ENCODE measurements at regions not wholly inside any gene's neighbourhood (a gene's known extent, or its start where the extent isn't known, plus 50 kb on each side); places are given as distances from the start of the nearest gene placed in this dataset.

- Histone ChIP-seq H2AFZ (ENCODE audit: low read length) (no peak overlapping the region), H3K9ac (ENCODE audit: low read depth, low read length, poor library complexity) (no peak overlapping the region), H2BK12ac (ENCODE audit: low read length) (no peak overlapping the region), H3K4me1 (ENCODE audit: control insufficient read depth in 2 of 2, insufficient read depth in 1 of 2, low read depth in 1 of 2, low read length in 2 of 2) (no peaks in the 10 kb centered on the region), H3K23ac (ENCODE audit: low read depth, low read length, poor library complexity) (no peak overlapping the region), H2BK5ac (ENCODE audit: low read length) (no peak overlapping the region), H2BK15ac (ENCODE audit: low read length) (no peak overlapping the region), H3K9me3 (replicated peaks in 1 of 2; ENCODE audit: control insufficient read depth in 2 of 2, insufficient read depth in 1 of 2, low read depth in 1 of 2, low read length in 2 of 2) (no peaks in the 10 kb centered on the region), H4K8ac (ENCODE audit: low read depth, low read length) (no peak overlapping the region), H2BK120ac (ENCODE audit: low read depth, low read length) (no peak overlapping the region), H3K79me1 (ENCODE audit: low read depth, low read length) (no peaks in the 10 kb centered on the region), H3K4me2 (ENCODE audit: insufficient read depth, low read length, poor library complexity, severe bottlenecking) (no peak overlapping the region), H3K18ac (ENCODE audit: low read length) (no peak overlapping the region), H4K91ac (ENCODE audit: low read depth, low read length, poor library complexity) (no peak overlapping the region), H3K4me3 (ENCODE audit: low read length in 2 of 2) (no peak overlapping the region), H3K36me3 (replicated peaks in 1 of 2; ENCODE audit: control insufficient read depth in 2 of 2, insufficient read depth in 2 of 2, low read length in 2 of 2) (no peaks in the 10 kb centered on the region), H2AK5ac (ENCODE audit: low read depth, low read length) (no peak overlapping the region), H3K4ac (ENCODE audit: low read length) (no peak overlapping the region), H3K27ac (replicated peaks; ENCODE audit: low read length) (no peak overlapping the region), H3K14ac (ENCODE audit: low read length) (no peak overlapping the region), H3K27me3 (ENCODE audit: control insufficient read depth in 3 of 3, insufficient read depth in 3 of 3, low read depth in 1 of 3, low read length in 3 of 3) (no peaks in the 10 kb centered on the region)
- DNase-seq (ENCODE audit: low spot score) = no peak
- WGBS, 2 donors (ENCODE audit: extremely low coverage in 2 of 2, insufficient read length in 2 of 2, insufficient replicate concordance in 1 of 2) = no CpG with 5 or more reads among the region's 2 CpGs
These were observed 1432.4 kb upstream of the ATXN8OS start for GRCh38 chr13:68675209-68675608.

- no peak overlapping the region for H4K8ac ChIP-seq (ENCODE audit: low read depth, low read length)
- no peaks in the 10 kb centered on the region for H3K27me3 ChIP-seq (ENCODE audit: control insufficient read depth in 3 of 3, insufficient read depth in 3 of 3, low read depth in 1 of 3, low read length in 3 of 3)
- H2AFZ ChIP-seq (ENCODE audit: low read length) = no peak overlapping the region
- no peak overlapping the region for H3K27ac ChIP-seq (replicated peaks; ENCODE audit: low read length)
- H3K79me1 ChIP-seq (ENCODE audit: low read depth, low read length) = no peaks in the 10 kb centered on the region
- no peak overlapping the region for H3K23ac ChIP-seq (ENCODE audit: low read depth, low read length, poor library complexity)
- H2AK5ac ChIP-seq (ENCODE audit: low read depth, low read length) = no peak overlapping the region
- H3K4me3 ChIP-seq (ENCODE audit: low read length in 2 of 2) = no peak overlapping the region
- no peak overlapping the region for H3K14ac ChIP-seq (ENCODE audit: low read length)
- no peak for DNase-seq (ENCODE audit: low spot score)
- H4K91ac ChIP-seq (ENCODE audit: low read depth, low read length, poor library complexity) = no peak overlapping the region
- H3K4ac ChIP-seq (ENCODE audit: low read length) = no peak overlapping the region
- H2BK120ac ChIP-seq (ENCODE audit: low read depth, low read length) = no peak overlapping the region
- H2BK5ac ChIP-seq (ENCODE audit: low read length) = no peak overlapping the region
- H2BK15ac ChIP-seq (ENCODE audit: low read length) = no peak overlapping the region
- H3K18ac ChIP-seq (ENCODE audit: low read length) = no peak overlapping the region
- no peaks in the 10 kb centered on the region for H3K36me3 ChIP-seq (replicated peaks in 1 of 2; ENCODE audit: control insufficient read depth in 2 of 2, insufficient read depth in 2 of 2, low read length in 2 of 2)
- no peak overlapping the region for H3K9ac ChIP-seq (ENCODE audit: low read depth, low read length, poor library complexity)
- H2BK12ac ChIP-seq (ENCODE audit: low read length) = no peak overlapping the region
- no peak overlapping the region for H3K4me2 ChIP-seq (ENCODE audit: insufficient read depth, low read length, poor library complexity, severe bottlenecking)
- no CpG with 5 or more reads among the region's 3 CpGs for WGBS, 2 donors (ENCODE audit: extremely low coverage in 2 of 2, insufficient read length in 2 of 2, insufficient replicate concordance in 1 of 2)
- peaks cover 0 to 5% of the 10 kb centered on the region in 2 donors for H3K4me1 ChIP-seq (ENCODE audit: control insufficient read depth in 2 of 2, insufficient read depth in 1 of 2, low read depth in 1 of 2, low read length in 2 of 2)
- no peaks in the 10 kb centered on the region for H3K9me3 ChIP-seq (replicated peaks in 1 of 2; ENCODE audit: control insufficient read depth in 2 of 2, insufficient read depth in 1 of 2, low read depth in 1 of 2, low read length in 2 of 2)
These were observed 1437.7 kb upstream of the PCDH9 start for GRCh38 chr13:68667863-68668262.

- H3K36me3 ChIP-seq (replicated peaks in 1 of 2; ENCODE audit: control insufficient read depth in 2 of 2, insufficient read depth in 2 of 2, low read length in 2 of 2) = no peaks in the 10 kb centered on the region
- H3K4me3 ChIP-seq (ENCODE audit: low read length in 2 of 2) = no peak overlapping the region
- no CpG with 5 or more reads among the region's 9 CpGs for WGBS, 2 donors (ENCODE audit: extremely low coverage in 2 of 2, insufficient read length in 2 of 2, insufficient replicate concordance in 1 of 2)
- H3K27me3 ChIP-seq (ENCODE audit: control insufficient read depth in 3 of 3, insufficient read depth in 3 of 3, low read depth in 1 of 3, low read length in 3 of 3) = no peaks in the 10 kb centered on the region
- H3K4me1 ChIP-seq (ENCODE audit: control insufficient read depth in 2 of 2, insufficient read depth in 1 of 2, low read depth in 1 of 2, low read length in 2 of 2) = peaks cover 0 to 5% of the 10 kb centered on the region in 2 donors
- no peak overlapping the region for H3K18ac ChIP-seq (ENCODE audit: low read length)
- no peak overlapping the region for H4K91ac ChIP-seq (ENCODE audit: low read depth, low read length, poor library complexity)
- H2BK5ac ChIP-seq (ENCODE audit: low read length) = no peak overlapping the region
- H2AFZ ChIP-seq (ENCODE audit: low read length) = no peak overlapping the region
- no peak overlapping the region for H3K9ac ChIP-seq (ENCODE audit: low read depth, low read length, poor library complexity)
- no peak overlapping the region for H3K4ac ChIP-seq (ENCODE audit: low read length)
- no peak overlapping the region for H2BK120ac ChIP-seq (ENCODE audit: low read depth, low read length)
- no peak overlapping the region for H2BK15ac ChIP-seq (ENCODE audit: low read length)
- H3K4me2 ChIP-seq (ENCODE audit: insufficient read depth, low read length, poor library complexity, severe bottlenecking) = no peak overlapping the region
- H3K27ac ChIP-seq (replicated peaks; ENCODE audit: low read length) = no peak overlapping the region
- H3K79me1 ChIP-seq (ENCODE audit: low read depth, low read length) = no peaks in the 10 kb centered on the region
- no peak overlapping the region for H2BK12ac ChIP-seq (ENCODE audit: low read length)
- H3K23ac ChIP-seq (ENCODE audit: low read depth, low read length, poor library complexity) = no peak overlapping the region
- H3K9me3 ChIP-seq (replicated peaks in 1 of 2; ENCODE audit: control insufficient read depth in 2 of 2, insufficient read depth in 1 of 2, low read depth in 1 of 2, low read length in 2 of 2) = no peaks in the 10 kb centered on the region
- no peak overlapping the region for H4K8ac ChIP-seq (ENCODE audit: low read depth, low read length)
- H3K14ac ChIP-seq (ENCODE audit: low read length) = no peak overlapping the region
- H2AK5ac ChIP-seq (ENCODE audit: low read depth, low read length) = no peak overlapping the region
- DNase-seq (ENCODE audit: low spot score) = no peak
These were observed 1436.8 kb upstream of the PCDH9 start for GRCh38 chr13:68666774-68667397.

GRCh38 chr13:68645814-68646213 lies 1415.7 kb upstream of the PCDH9 start:
- no peak overlapping the region for H3K27ac ChIP-seq (replicated peaks; ENCODE audit: low read length)
- no peak overlapping the region for H3K4me2 ChIP-seq (ENCODE audit: insufficient read depth, low read length, poor library complexity, severe bottlenecking)
- H3K23ac ChIP-seq (ENCODE audit: low read depth, low read length, poor library complexity) = no peak overlapping the region
- no peak overlapping the region for H3K18ac ChIP-seq (ENCODE audit: low read length)
- no peak overlapping the region for H3K14ac ChIP-seq (ENCODE audit: low read length)
- no peak overlapping the region for H2BK15ac ChIP-seq (ENCODE audit: low read length)
- H3K27me3 ChIP-seq (ENCODE audit: control insufficient read depth in 3 of 3, insufficient read depth in 3 of 3, low read depth in 1 of 3, low read length in 3 of 3) = no peaks in the 10 kb centered on the region
- no peak overlapping the region for H2BK12ac ChIP-seq (ENCODE audit: low read length)
- no peak overlapping the region for H3K4me3 ChIP-seq (ENCODE audit: low read length in 2 of 2)
- DNase-seq (ENCODE audit: low spot score) = no peak
- no peak overlapping the region for H2BK5ac ChIP-seq (ENCODE audit: low read length)
- no peaks in the 10 kb centered on the region for H3K36me3 ChIP-seq (replicated peaks in 1 of 2; ENCODE audit: control insufficient read depth in 2 of 2, insufficient read depth in 2 of 2, low read length in 2 of 2)
- H2AK5ac ChIP-seq (ENCODE audit: low read depth, low read length) = no peak overlapping the region
- H3K79me1 ChIP-seq (ENCODE audit: low read depth, low read length) = no peaks in the 10 kb centered on the region
- no peak overlapping the region for H2BK120ac ChIP-seq (ENCODE audit: low read depth, low read length)
- no peak overlapping the region for H3K9ac ChIP-seq (ENCODE audit: low read depth, low read length, poor library complexity)
- no peaks in the 10 kb centered on the region for H3K9me3 ChIP-seq (replicated peaks in 1 of 2; ENCODE audit: control insufficient read depth in 2 of 2, insufficient read depth in 1 of 2, low read depth in 1 of 2, low read length in 2 of 2)
- no peak overlapping the region for H2AFZ ChIP-seq (ENCODE audit: low read length)
- H3K4me1 ChIP-seq (ENCODE audit: control insufficient read depth in 2 of 2, insufficient read depth in 1 of 2, low read depth in 1 of 2, low read length in 2 of 2) = no peaks in the 10 kb centered on the region
- no peak overlapping the region for H4K91ac ChIP-seq (ENCODE audit: low read depth, low read length, poor library complexity)
- no peak overlapping the region for H4K8ac ChIP-seq (ENCODE audit: low read depth, low read length)
- H3K4ac ChIP-seq (ENCODE audit: low read length) = no peak overlapping the region
